H9 (cell line): ENCODE measurements at regions not wholly inside any gene's neighbourhood (a gene's known extent, or its start where the extent isn't known, plus 50 kb on each side); places are given as distances from the start of the nearest gene placed in this dataset.

ENCODE experiments used
- DNase-seq: peaks from one replicate; pipeline ENCODE4 v3.0.0-alpha.2; 2017
- H2AFZ ChIP-seq: one replicate; pipeline ENCODE4 v1.6.1; 2013; ENCODE audit warnings: mild to moderate bottlenecking, low read length, control low read depth, moderate library complexity
- H2AK5ac ChIP-seq: 2 replicates; pipeline ENCODE4 v1.6.1; 2013; ENCODE audit warnings: low read length, control low read depth, mixed read lengths; ENCODE audit not compliant: insufficient read length
- H2BK120ac ChIP-seq: one replicate; pipeline ENCODE4 v1.6.1; 2013; ENCODE audit warnings: low read depth, mild to moderate bottlenecking, low read length, control low read depth, inconsistent platforms; ENCODE audit not compliant: poor library complexity, severe bottlenecking
- H2BK12ac ChIP-seq: 2 replicates; pipeline ENCODE4 v1.6.1; 2013; ENCODE audit warnings: low read length, control low read depth, mixed read lengths, low read depth; ENCODE audit not compliant: insufficient read length
- H2BK15ac ChIP-seq: 2 replicates; pipeline ENCODE4 v1.6.1; 2013; ENCODE audit warnings: low read depth, low read length, control low read depth
- H2BK20ac ChIP-seq: one replicate; pipeline ENCODE4 v1.6.1; 2013; ENCODE audit warnings: low read depth, mild to moderate bottlenecking, low read length, control low read depth, inconsistent platforms; ENCODE audit not compliant: poor library complexity, severe bottlenecking
- H2BK5ac ChIP-seq: 2 replicates; pipeline ENCODE4 v1.6.1; 2013; ENCODE audit warnings: low read length, control low read depth, mixed read lengths; ENCODE audit not compliant: insufficient read length
- H3K14ac ChIP-seq: 2 replicates; pipeline ENCODE4 v1.6.1; 2013; ENCODE audit warnings: low read length, control low read depth; ENCODE audit not compliant: insufficient read depth
- H3K18ac ChIP-seq: 2 replicates; pipeline ENCODE4 v1.6.1; 2013; ENCODE audit warnings: low read depth, mild to moderate bottlenecking, mixed read lengths, low read length, control low read depth; ENCODE audit not compliant: insufficient read length
- H3K23ac ChIP-seq: 2 replicates; pipeline ENCODE4 v1.6.1; 2013; ENCODE audit warnings: low read length, control low read depth, mixed read lengths, low read depth; ENCODE audit not compliant: insufficient read length
- H3K23me2 ChIP-seq: 2 replicates; pipeline ENCODE4 v1.6.1; 2013; ENCODE audit warnings: low read depth, mild to moderate bottlenecking, mixed read lengths, low read length, control low read depth; ENCODE audit not compliant: insufficient read length, poor library complexity, severe bottlenecking
- H3K27ac ChIP-seq: 2 replicates; pipeline ENCODE4 v1.5.1; 2013; ENCODE audit warnings: low read length, control low read depth, mixed read lengths, low read depth; ENCODE audit not compliant: insufficient read length
- H3K27me3 ChIP-seq: 2 replicates; pipeline ENCODE4 v1.6.1; 2013; ENCODE audit warnings: low read length, control low read depth, inconsistent platforms; ENCODE audit not compliant: insufficient read depth
- H3K4ac ChIP-seq: 2 replicates; pipeline ENCODE4 v1.6.1; 2013; ENCODE audit warnings: low read depth, mild to moderate bottlenecking, control low read depth, inconsistent platforms, low read length, moderate library complexity
- H3K4me1 ChIP-seq: 2 replicates; pipeline ENCODE4 v1.6.1; 2013; ENCODE audit warnings: low read length, control low read depth, inconsistent platforms; ENCODE audit not compliant: insufficient read depth
- H3K4me2 ChIP-seq: 2 replicates; pipeline ENCODE4 v1.6.1; 2013; ENCODE audit warnings: low read length, control low read depth, mixed read lengths; ENCODE audit not compliant: insufficient read length, insufficient read depth
- H3K56ac ChIP-seq: 2 replicates; pipeline ENCODE4 v1.6.1; 2013; ENCODE audit warnings: low read depth, mild to moderate bottlenecking, mixed read lengths, low read length, control low read depth; ENCODE audit not compliant: insufficient read length
- H3K79me1 ChIP-seq: 2 replicates; pipeline ENCODE4 v1.6.1; 2013; ENCODE audit warnings: low read depth, mild to moderate bottlenecking, moderate library complexity, low read length, control low read depth, inconsistent platforms; ENCODE audit not compliant: insufficient read depth, poor library complexity, severe bottlenecking
- H3K79me2 ChIP-seq: 2 replicates; pipeline ENCODE4 v1.6.1; 2013; ENCODE audit warnings: low read length, control low read depth, inconsistent platforms; ENCODE audit not compliant: insufficient read depth
- H3K9ac ChIP-seq: 2 replicates; pipeline ENCODE4 v1.6.1; 2013; ENCODE audit warnings: low read length, control low read depth, mixed read lengths; ENCODE audit not compliant: insufficient read length; ENCODE audit errors: extremely low read depth
- H3K9me3 ChIP-seq: one replicate; pipeline ENCODE4 v1.6.1; 2013; ENCODE audit warnings: low read depth, low read length, inconsistent platforms; ENCODE audit not compliant: control insufficient read depth
- H3T11ph ChIP-seq: one replicate; pipeline ENCODE4 v1.6.1; 2013; ENCODE audit warnings: mild to moderate bottlenecking, low read length, control low read depth, inconsistent platforms
- H4K20me1 ChIP-seq: one replicate; pipeline ENCODE4 v1.6.1; 2013; ENCODE audit not compliant: control insufficient read depth, insufficient read length, insufficient read depth
- H4K5ac ChIP-seq: 2 replicates; pipeline ENCODE4 v1.6.1; 2013; ENCODE audit warnings: low read depth, mild to moderate bottlenecking, mixed read lengths, low read length, control low read depth; ENCODE audit not compliant: insufficient read length
- H4K8ac ChIP-seq: replicated peaks from 2 replicates; pipeline ENCODE4 v1.6.1; 2013; ENCODE audit warnings: low read length, control low read depth, mixed read lengths, low read depth; ENCODE audit not compliant: insufficient read length
- H4K91ac ChIP-seq: 2 replicates; pipeline ENCODE4 v1.6.1; 2013; ENCODE audit warnings: low read depth, mild to moderate bottlenecking, moderate library complexity, mixed read lengths, low read length, control low read depth; ENCODE audit not compliant: insufficient read length
- H3K27ac Mint-ChIP-seq, 3 experiments: 2 replicates in 2 of 3; 3 replicates in 1 of 3; pipeline ENCODE4 v1.8.0; 2020 to 2021; ENCODE audit warnings: mixed read lengths in 3 of 3, mild to moderate bottlenecking in 1 of 3, moderate library complexity in 1 of 3
- H3K27me3 Mint-ChIP-seq: 2 replicates; pipeline ENCODE4 v1.8.0; 2021; ENCODE audit warnings: low read depth, mild to moderate bottlenecking, moderate library complexity, mixed read lengths
- H3K36me3 Mint-ChIP-seq, 3 experiments: 2 replicates in 2 of 3; 3 replicates in 1 of 3; pipeline ENCODE4 v1.8.0; 2020 to 2021; ENCODE audit warnings: low read depth in 3 of 3, mixed read lengths in 3 of 3; ENCODE audit not compliant: insufficient read depth in 1 of 3
- H3K4me1 Mint-ChIP-seq, 2 experiments: 2 replicates each; pipeline ENCODE4 v1.8.0; 2020; ENCODE audit warnings: mixed read lengths in 2 of 2
- H3K4me3 Mint-ChIP-seq, 2 experiments: 2 replicates in 1 of 2; 3 replicates in 1 of 2; pipeline ENCODE4 v1.8.0; 2020 to 2021; ENCODE audit warnings: mild to moderate bottlenecking in 2 of 2, mixed read lengths in 2 of 2, moderate library complexity in 1 of 2
- H3K9me3 Mint-ChIP-seq, 2 experiments: 2 replicates in 1 of 2; 3 replicates in 1 of 2; pipeline ENCODE4 v1.8.0; 2020; ENCODE audit warnings: mild to moderate bottlenecking in 2 of 2, mixed read lengths in 2 of 2, moderate library complexity in 1 of 2
- WGBS: extraction: QIAGEN DNeasy Blood & Tissue Kit; methylation state at CpG from one replicate; pipeline ENCODE4 v1.1.7; 2013; ENCODE audit warnings: missing lambda C conversion rate, low lambda C conversion rate, mixed read lengths; ENCODE audit not compliant: insufficient read length; ENCODE audit errors: extremely low coverage; 5-methylcytosine and 5-hydroxymethylcytosine counted together
- TF ChIP-seq, protein P1 (sequence below): fragments of 200-600 bp; sonication (generic); conservative IDR thresholded peaks from 3 replicates; pipeline ENCODE4 v1.8.0; 2021; ENCODE audit warnings: antibody characterized with exemption, mild to moderate bottlenecking

DNA sequence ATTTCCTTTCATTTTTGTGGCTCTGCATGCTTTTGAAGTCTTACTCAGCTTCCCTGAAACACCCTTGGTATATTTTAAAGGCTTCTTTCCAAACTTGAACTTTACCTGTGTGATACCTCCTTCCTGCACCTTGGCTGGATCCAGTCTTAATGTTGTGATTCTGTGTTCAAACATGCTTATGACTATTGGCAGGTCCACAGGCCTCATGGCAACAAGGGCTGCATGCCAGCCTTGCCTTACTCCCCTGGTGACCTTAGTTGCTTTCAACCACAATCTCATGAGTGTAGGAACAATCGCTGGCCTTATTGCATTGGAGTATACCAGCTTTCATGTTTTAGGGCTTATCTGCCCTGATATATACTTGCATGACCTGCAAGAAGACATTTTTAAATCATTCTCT is 238.7 kb downstream of the KIF20B start:
- Histone ChIP-seq H3K79me2 (no peaks in the 10 kb centered on the region), H3T11ph (no peak overlapping the region), H2BK12ac (no peak overlapping the region), H3K4me1 (no peaks in the 10 kb centered on the region), H3K14ac (no peak overlapping the region), H2BK5ac (no peak overlapping the region), H3K27me3 (no peaks in the 10 kb centered on the region), H4K8ac (no peak overlapping the region), H3K23me2 (no peaks in the 10 kb centered on the region), H4K5ac (no peak overlapping the region), H4K91ac (no peak overlapping the region), H2BK20ac (no peak overlapping the region), H2AFZ (no peak overlapping the region), H3K4ac (no peak overlapping the region), H3K9me3 (no peaks in the 10 kb centered on the region), H3K4me2 (no peak overlapping the region), H2AK5ac (no peak overlapping the region), H3K18ac (no peak overlapping the region), H3K79me1 (no peaks in the 10 kb centered on the region), H4K20me1 (no peaks in the 10 kb centered on the region), H2BK15ac (no peak overlapping the region), H3K23ac (no peak overlapping the region), H3K56ac (no peak overlapping the region), H2BK120ac (no peak overlapping the region), H3K9ac (no peak overlapping the region), H3K27ac (no peak overlapping the region)
- TF ChIP-seq, protein P1, sequence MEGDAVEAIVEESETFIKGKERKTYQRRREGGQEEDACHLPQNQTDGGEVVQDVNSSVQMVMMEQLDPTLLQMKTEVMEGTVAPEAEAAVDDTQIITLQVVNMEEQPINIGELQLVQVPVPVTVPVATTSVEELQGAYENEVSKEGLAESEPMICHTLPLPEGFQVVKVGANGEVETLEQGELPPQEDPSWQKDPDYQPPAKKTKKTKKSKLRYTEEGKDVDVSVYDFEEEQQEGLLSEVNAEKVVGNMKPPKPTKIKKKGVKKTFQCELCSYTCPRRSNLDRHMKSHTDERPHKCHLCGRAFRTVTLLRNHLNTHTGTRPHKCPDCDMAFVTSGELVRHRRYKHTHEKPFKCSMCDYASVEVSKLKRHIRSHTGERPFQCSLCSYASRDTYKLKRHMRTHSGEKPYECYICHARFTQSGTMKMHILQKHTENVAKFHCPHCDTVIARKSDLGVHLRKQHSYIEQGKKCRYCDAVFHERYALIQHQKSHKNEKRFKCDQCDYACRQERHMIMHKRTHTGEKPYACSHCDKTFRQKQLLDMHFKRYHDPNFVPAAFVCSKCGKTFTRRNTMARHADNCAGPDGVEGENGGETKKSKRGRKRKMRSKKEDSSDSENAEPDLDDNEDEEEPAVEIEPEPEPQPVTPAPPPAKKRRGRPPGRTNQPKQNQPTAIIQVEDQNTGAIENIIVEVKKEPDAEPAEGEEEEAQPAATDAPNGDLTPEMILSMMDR = no peak
- peaks cover 13 to 19% of the 10 kb centered on the region in 2 experiments for H3K9me3 Mint-ChIP-seq
- no peak for DNase-seq
- no peak overlapping the region for H3K27ac Mint-ChIP-seq
- no CpG with 5 or more reads among the region's 1 CpG for WGBS
- no peak overlapping the region for H3K4me3 Mint-ChIP-seq
- no peaks in the 10 kb centered on the region; the same call in 1 of the 2 replicates for H3K27me3 Mint-ChIP-seq
- H3K36me3 Mint-ChIP-seq = peaks cover 4 to 8% (median 7%) of the 10 kb centered on the region in 3 experiments; a peak in 4 of 7 replicates
- H3K4me1 Mint-ChIP-seq = no peaks in the 10 kb centered on the region
